IPS-NIHi7 (cell line): ENCODE measurements at regions not wholly inside any gene's neighbourhood (a gene's known extent, or its start where the extent isn't known, plus 50 kb on each side); places are given as distances from the start of the nearest gene placed in this dataset.
A peak's percentile ranks its signal among the peaks of the same experiment; 100 is the strongest.
"Not testable (repeated sequence)": the region's sequence is repeated elsewhere in the genome, so short reads cannot be mapped to it uniquely, and the experiment has no call there.

Experiments
- DNase-seq: peaks from one replicate; pipeline ENCODE4 v3.0.0; 2012; ENCODE audit warnings: mixed read lengths; ENCODE audit errors: extremely low spot score

DNA sequence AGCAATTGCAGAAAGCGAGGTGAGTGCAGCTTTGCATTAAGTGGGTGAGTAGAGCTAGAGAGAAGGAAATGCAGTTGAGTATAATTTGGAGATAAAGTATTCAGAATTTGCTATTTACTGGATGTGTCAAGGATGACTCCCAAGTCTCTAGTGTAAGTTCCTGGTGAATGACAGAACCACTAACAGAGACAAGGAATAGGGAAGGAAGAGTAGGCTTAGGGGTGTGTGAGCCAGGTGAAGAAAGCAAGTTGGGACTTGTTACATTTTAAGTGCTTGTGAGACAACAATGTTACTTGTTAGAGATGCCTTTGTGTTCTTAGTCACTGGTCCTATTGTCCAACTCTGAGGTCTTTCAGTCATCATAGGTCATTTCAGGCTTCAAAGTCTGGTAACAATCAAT is 70.8 kb downstream of the TBC1D26 start:
- not testable (repeated sequence) for DNase-seq

- DNase-seq = not testable (repeated sequence)
Measured at GRCh38 chr17:15806825-15807224, 74.7 kb downstream of the TBC1D26 start.

DNA sequence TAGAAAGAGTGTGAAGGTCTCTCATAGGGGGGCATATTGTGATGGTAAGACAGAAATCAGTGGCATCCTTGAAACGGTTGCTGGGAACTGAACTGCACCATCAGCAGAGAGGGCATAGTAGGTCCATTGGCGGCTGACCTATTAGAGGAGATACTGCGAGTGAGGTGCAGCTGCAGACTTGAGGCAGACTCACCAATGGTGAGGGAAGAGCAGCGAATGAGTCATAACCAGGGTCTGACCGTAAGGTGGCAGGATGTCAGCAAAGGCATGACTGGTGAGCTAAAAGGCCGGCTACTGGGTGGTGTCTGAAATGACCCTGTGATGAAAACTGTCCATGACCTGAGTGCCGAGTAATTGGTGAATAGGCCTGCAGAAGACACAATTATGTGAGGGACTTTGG is 81.3 kb downstream of the TBC1D26 start:
- DNase-seq = not testable (repeated sequence)

DNA sequence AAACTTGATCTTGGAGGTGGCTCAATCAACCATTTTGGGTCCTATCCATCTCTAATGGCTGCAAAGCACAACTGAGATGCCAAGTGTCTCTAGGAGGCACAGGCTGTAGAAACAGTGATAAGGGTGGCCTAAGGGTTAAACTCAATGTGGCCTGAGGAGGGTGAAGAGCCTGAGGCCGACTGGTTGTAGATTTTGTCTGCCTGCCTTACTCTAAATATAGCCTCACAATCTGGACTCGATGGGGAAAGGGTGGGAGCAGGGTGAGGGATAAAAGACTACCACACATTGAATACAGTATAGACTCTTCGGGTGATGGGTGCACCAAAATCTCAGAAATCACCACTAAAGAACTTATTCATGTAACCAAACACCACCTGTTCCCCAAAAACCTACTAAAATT is 81.9 kb downstream of the TBC1D26 start:
- DNase-seq = not testable (repeated sequence)

GRCh38 chr17:15817861-15818260 is 85.8 kb downstream of the TBC1D26 start:
- not testable (repeated sequence) for DNase-seq

DNA sequence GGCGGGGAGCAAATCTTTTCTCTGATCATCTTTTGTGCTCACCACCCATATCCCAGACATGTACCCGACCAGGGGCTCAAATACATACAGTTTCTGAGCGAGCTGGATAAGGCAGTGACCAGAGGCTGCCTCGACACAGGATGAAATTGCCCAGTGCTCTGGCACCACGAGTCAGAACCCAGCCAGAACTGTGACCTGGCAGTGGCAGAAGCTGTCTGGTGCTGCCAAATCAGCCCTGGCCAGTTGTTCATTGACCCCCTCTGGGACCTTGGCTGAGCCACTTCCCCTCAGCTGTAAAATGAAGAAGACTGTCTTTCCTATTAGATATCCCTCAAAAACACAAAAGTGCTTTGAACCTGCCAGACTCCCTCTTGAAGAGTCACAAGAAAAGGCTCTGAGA is 90.2 kb downstream of the TBC1D26 start:
- not testable (repeated sequence) for DNase-seq

DNA sequence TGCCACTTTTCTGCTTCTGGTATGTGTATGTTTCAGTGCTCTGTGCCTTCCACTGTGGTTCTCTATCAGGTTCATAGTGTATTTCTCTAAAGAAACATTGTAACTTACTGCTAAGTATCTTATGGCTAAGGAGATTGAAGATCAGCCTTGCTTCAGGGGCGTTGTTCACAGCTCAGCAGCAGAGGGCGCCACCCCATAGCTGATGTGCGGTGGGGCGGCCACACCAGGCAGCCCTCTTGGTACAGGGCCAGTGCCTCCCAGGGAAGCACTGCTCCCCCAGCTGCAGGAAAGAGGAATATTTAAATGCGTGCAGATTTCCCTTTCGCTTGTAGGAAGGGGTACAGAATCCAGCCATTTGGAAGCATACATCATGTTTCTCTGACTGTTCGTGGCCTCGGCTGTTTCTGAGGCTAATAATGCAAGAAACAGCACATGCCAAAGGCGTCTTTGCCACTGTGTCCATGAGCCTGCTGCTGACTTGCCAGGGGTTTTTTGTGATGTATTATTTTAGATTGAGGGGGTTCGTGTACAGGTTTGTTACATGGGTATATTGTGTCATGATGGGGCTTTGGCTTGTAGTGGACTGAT is 96.7 kb downstream of the TBC1D26 start:
- DNase-seq = peak; percentile 22

DNA sequence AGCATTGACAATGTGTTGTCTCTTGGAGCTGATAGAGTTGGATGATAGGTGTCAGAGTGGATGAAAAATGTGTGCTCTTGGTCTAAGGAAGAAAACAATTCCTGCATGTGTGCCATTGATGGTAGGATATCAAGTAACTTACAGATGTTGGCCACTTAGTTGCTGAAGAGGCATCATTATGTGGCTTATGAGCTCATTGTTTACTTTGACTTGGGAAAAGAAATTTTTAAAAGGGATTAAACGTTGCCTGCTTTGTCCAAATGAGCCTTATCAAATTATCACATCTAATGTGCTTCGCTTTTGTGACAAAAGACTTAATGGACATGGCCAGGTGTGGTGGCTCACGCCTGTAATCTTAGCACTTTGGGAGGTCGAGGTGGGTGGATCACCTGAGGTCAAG is 98.1 kb downstream of the TBC1D26 start:
- not testable (repeated sequence) for DNase-seq

GRCh38 chr17:15831182-15831581 is 99.1 kb downstream of the TBC1D26 start:
- not testable (repeated sequence) for DNase-seq

DNA sequence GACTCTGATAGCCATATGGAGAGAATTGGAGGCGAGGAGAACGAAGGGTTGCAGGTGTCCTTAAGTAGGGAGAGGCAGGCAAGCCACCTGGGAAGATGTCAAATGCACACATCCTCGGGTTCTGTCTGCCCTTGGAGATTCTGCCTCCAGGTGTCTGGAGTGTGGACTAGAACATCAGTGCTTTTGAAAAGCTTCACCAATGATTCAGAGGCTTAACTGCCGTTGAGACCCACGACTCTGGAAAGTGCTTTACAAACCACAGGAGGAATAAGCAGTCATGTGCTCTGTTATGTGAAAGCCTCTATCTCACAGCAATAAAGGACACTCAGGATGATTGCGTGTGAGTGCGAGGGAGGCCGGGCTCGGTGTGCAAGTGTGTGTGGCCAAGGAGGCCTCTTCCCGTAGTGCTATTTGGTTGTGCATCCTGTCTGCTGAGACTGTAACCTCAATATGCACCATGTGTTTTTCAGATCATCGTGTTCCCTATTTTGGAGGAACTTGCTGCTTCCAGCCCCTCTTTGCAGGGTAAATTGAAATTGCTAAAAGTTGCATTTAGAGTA is 100.9 kb downstream of the TBC1D26 start:
- DNase-seq = not testable (repeated sequence)

GRCh38 chr17:15833890-15834289 is 101.8 kb downstream of the TBC1D26 start:
- DNase-seq = not testable (repeated sequence)

DNA sequence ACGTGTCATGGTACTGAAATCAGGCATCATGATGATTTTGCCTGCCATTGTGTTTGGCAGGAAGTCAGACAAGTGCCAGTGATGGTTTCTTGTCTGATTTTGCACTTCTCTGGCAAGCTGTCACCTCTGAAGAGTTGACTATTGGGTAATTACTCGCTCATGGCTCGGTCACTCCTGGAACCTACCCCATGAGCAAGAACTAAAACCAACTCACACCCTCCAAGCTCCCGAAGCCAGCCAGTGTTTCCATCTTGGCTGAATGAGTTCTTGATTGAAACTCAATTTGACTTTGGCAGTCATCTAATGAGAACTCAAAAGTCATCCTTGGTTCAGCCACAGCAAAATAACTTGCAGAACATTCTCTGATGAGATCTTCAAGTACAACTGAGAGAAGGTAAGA is 103.4 kb downstream of the TBC1D26 start:
- not testable (repeated sequence) for DNase-seq

DNA sequence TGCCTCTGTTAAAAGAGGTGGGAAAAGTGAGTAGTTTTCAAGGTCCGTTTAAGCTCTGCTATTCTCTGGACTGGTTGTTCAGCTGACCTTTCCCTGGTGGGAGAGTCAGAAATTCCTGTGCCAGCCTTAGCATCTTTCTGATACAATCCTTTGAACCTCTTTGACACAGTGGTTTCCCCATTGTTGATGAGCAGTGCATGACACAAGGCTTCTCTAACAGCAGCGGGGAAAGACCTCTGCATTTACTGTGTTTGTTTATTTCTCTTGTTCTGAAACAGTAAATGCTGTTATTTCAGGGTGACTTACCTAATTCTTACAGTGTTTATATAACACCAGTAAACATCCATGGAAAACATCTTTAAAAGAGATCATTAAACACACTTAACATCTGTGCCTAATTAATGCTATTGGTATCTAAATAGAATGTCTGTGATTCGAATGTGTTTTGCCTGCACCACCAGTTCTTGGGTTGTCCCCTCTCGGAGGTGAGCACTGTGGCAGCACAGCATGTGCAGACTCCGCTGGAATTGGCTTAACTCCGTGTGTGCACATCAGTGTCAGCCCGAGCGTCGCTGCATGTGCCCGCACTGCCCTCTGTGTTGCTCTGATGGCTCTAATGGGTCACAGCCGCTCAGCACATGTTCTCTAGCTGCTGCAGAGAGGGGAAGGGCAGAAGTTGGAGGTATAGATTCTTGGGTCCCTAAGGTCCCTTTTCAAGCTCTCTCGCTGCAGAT is 104.3 kb downstream of the TBC1D26 start:
- DNase-seq = not testable (repeated sequence)

- DNase-seq = not testable (repeated sequence)
Measured at GRCh38 chr17:15836991-15837390, 104.9 kb downstream of the TBC1D26 start.

DNA sequence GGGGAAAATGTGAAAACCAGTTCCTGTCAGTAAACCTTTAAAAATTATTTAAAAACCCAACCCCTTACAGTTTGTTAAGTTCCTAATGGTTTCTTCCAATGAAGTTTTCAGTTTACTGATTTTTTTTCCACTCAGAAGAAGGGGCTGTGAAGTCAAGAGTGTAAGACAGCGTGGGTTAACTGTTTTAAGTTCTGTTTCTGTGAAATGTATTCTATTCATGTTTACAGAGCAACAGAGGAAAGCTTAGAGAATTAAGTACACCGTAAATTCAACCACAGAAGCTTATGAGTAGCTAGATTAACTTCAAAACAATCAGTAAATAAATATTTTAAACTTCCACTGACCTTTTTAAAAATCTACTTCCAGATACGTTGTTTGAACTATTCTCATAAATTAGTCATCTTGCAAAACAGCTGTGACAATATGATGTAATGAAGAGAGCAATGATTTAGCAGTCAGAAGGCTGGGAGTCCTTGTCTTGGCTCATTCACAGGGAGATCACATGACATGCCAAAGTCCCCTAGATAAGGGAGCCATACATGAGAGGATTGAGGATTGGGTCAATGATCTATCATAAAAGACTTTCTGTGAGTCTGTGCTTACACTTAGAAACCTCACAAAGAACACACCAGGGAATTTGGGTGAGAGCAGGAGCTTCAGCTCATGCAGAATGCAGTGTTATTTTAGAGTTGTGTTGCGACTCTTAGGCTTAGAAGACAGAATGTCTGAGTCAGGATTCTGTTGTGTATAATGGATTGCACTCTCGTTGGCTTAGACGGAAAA is 97.3 kb upstream of the ADORA2B start:
- not testable (repeated sequence) for DNase-seq

DNA sequence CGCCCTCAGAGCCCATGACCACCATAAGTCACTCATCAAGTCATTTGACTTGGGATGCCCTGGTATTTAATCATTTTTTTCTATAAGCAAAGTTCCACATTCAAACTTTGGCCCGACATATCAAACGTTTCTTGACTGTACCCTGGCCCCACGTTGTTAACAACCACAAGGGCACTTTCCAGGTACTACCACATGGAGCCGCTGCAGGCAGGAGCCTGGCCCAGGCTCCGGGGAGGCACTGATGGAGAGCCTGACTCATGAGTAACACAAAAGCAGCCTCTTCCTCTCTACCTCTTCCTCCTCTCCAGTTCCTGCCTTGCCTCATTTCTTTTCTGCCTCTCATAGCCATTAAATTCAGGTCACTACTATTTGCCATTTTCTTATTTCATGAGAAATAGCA is 95.9 kb upstream of the ADORA2B start:
- DNase-seq = peak; percentile 39

- DNase-seq = not testable (repeated sequence)
Measured at GRCh38 chr17:15850071-15850470, 94.9 kb upstream of the ADORA2B start.

DNA sequence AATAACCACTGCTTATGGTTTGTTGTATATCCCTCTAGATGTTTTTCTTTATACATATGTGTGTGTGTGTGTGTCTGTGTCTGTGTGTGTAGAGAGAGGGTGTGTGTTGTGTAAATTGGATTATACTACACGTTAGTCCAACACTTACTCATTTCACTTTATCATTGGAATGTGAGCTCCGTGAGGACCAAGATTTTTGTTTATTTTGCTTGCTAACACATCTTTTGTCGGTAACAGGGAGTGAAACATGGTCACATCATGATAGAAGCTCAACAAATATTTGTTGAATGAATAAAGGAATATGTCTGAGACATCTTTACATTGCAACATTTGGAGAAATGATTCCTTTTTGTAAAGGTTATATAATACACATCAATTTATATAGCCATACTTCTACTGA is 94.2 kb upstream of the ADORA2B start:
- not testable (repeated sequence) for DNase-seq

- not testable (repeated sequence) for DNase-seq
Measured at GRCh38 chr17:15852863-15853262, 92.1 kb upstream of the ADORA2B start.

- not testable (repeated sequence) for DNase-seq
Measured at GRCh38 chr17:15856191-15856590, 88.7 kb upstream of the ADORA2B start.

DNA sequence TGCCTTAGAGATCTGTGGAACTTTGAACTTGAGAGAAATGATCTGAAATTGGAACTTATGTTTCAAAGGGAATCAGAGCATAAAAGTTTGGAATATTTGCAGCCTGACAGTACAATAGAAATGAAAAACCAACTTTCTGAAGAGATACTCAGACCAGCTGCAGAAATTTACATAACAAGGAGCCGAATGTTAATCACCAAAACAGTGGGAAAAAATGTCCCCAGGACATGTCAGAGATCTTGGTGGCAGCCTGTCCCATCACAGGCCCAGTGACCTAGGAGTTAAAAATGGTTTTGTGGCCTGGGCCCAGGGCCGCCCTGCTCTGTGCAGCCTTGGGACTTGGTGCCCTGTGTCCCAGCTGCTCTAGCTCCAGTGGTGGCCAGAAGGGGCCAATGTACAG is 88.2 kb upstream of the ADORA2B start:
- not testable (repeated sequence) for DNase-seq

DNA sequence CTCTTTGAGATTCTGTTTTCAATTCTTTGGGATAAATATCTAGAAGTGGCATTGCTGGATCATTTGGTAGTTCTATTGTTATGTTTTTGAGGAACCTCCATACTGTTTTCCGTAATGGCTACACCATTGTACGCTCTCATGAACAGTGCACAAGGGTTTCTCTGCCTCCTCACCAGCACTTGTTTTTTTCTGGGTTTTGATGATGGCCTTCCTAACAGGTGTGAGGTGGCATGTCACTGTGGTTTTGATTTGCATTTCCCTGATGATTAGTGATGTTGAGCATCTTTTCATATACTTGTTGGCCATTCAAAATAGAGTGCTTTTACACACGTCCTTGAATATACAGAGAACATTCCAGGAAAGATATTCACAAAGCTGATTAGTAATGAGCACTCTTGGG is 86.8 kb upstream of the ADORA2B start:
- not testable (repeated sequence) for DNase-seq
